RWPE1 (cell line): ENCODE measurements at regions not wholly inside any gene's neighbourhood (a gene's known extent, or its start where the extent isn't known, plus 50 kb on each side); places are given as distances from the start of the nearest gene placed in this dataset.
A peak's percentile ranks its signal among the peaks of the same experiment; 100 is the strongest.

Experiments used
- CTCF ChIA-PET: fragments of 350-600 bp; sonication (Branson Sonifier 250); formaldehyde crosslinking; extraction: SDS; loops from one replicate; lab custom pipeline; 2021; lab: Yijun Ruan, JAX
- POLR2A ChIA-PET: fragments of 400-600 bp; formaldehyde crosslinking; extraction: SDS; loops from one replicate; lab custom pipeline; 2020; ENCODE audit warnings: antibody characterized with exemption; ENCODE audit not compliant: low non-redundant PET; lab: Yijun Ruan, JAX
- DNase-seq: peaks from one replicate; pipeline ENCODE4 v3.0.0; 2012; ENCODE audit warnings: low spot score
- H3K27ac ChIP-seq: fragments of 450-650 bp; 2 replicates; pipeline ENCODE4 v1.5.1; 2017
- CTCF ChIP-seq: fragments of 450-650 bp; conservative IDR thresholded peaks from 2 replicates; pipeline ENCODE4 v1.5.1; 2017; ENCODE audit warnings: low read depth, mild to moderate bottlenecking

- CTCF ChIA-PET: no interaction called here
- TF ChIP-seq CTCF: no peak
These were observed 1070.8 kb upstream of the SEMA6A start for GRCh38 chr5:117645400-117645799.

GRCh38 chr5:117638581-117638980, 1064.0 kb upstream of the SEMA6A start:
- no peak for TF ChIP-seq CTCF
- POLR2A ChIA-PET: no interaction called here
- no peak overlapping the region for H3K27ac ChIP-seq
- DNase-seq: no peak
- CTCF ChIA-PET: interaction anchor here (0.5 kb wide), 2 partner anchors 1597 to 1695 kb away, joined by 4 to 6 read pairs; no protein-coding TSS in a partner anchor

More at GRCh38 chr5:117645400-117645799, 1070.8 kb upstream of the SEMA6A start:
- POLR2A ChIA-PET: no interaction called here
- no peak overlapping the region for H3K27ac ChIP-seq
- DNase-seq: no peak

GRCh38 chr5:117633093-117633492, 1058.5 kb upstream of the SEMA6A start:
- TF ChIP-seq CTCF: no peak
- H3K27ac ChIP-seq: no peak overlapping the region
- ChIA-PET POLR2A (no interaction called here), CTCF (no interaction called here)
- DNase-seq: no peak

- H3K27ac ChIP-seq: no peak overlapping the region
- ChIA-PET POLR2A (no interaction called here), CTCF (no interaction called here)
- DNase-seq: no peak
- no peak for TF ChIP-seq CTCF
These were observed 1049.6 kb upstream of the SEMA6A start for GRCh38 chr5:117624201-117624600.

DNA sequence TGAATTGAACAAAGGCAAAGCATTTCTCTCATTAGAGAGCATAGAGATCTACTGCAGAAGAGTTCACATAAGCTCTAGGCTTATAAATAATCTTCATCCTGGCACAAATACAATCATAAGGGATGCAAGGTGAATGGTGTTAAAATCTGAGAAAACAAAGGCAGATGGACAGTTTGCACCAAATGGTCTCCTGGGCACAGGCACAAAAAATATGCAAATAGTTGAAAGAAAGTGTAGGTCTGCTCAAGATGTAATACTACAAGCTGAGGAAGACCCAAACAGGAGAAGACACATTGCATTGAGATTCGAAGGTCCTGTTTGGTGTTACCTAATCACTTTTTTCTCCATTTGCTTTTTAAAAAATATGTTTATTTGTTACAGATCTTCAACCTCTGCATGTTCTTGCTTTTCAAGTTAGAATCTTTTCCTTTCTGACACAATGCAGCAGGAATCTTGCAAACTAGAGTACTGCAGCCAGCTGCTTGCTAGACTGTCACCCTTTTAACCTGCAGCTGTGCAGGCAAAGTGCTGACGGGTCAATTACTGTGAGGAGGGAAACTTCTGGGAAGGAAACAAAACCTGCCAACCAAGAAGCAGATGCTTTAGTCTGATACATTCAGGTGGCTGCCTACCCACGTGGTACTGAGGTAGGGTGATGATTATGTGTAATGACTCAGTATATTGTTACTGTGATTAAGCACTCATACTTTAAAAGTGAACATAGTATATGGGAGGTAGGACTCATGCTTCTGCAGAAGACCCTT, 1048.6 kb upstream of the SEMA6A start:
- CTCF ChIA-PET: interaction anchor here (0.5 to 0.6 kb wide), 2 partner anchors 1168 to 1845 kb away, joined by 4 to 5 read pairs; no protein-coding TSS in a partner anchor

DNA sequence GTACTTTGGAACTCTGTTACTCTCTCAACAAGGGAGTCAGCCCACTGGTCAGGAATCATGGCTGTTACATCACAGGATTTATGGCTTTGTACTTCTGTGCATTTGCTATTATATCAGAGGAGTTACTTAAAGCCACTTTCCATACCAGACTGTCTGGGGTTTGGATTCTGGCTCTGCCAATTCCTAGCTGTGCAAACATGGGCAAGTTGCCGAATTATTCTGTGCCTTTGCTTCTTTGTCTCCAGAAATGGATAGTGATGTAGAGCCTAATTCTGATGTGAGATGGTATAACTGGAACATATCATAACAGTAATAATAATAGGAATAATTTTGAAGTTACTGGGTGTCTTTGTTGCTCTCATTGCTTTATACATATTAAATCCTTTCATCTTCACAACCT, 1047.3 kb upstream of the SEMA6A start:
- no peak for DNase-seq
- no peak for TF ChIP-seq CTCF
- CTCF ChIA-PET: no interaction called here
- no peak overlapping the region for H3K27ac ChIP-seq
- POLR2A ChIA-PET: no interaction called here

More for the DNA sequence above, 1048.6 kb upstream of the SEMA6A start:
- no peak for TF ChIP-seq CTCF
- DNase-seq: peak; percentile 4
- H3K27ac ChIP-seq: no peak overlapping the region
- POLR2A ChIA-PET: no interaction called here
